ENCODE measurements at regions not wholly inside any gene's neighbourhood (a gene's known extent, or its start where the extent isn't known, plus 50 kb on each side); places are given as distances from the start of the nearest gene placed in this dataset.

DNA sequence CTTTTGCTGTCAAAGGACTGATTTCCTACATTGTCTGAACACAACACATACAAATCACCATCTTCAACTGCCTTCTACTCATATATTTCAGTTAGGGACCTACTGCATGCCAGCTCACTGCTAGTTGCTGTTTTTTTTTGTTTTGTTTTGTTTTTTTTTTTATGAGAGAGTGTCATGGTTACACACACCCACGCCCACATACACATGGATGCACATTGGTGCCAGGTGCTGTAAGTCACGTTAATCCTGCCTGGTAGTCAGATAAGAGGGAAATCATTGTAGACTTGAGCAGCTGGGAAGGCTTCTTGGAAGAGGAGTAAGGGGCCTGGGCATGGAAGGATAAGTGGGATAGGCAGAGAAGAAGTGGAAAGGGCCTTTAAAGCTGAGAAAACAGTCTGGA is 209.9 kb downstream of the TDRD15 start:
- Histone ChIP-seq H3K9me3 (no peaks in the 10 kb centered on the region), H3K4me3 (ENCODE audit: low read depth, low read length) (no peak overlapping the region), H3K4me1 (no peaks in the 10 kb centered on the region), H3K27me3 (no peaks in the 10 kb centered on the region), H3K36me3 (no peaks in the 10 kb centered on the region)
- TF ChIP-seq, protein P1, sequence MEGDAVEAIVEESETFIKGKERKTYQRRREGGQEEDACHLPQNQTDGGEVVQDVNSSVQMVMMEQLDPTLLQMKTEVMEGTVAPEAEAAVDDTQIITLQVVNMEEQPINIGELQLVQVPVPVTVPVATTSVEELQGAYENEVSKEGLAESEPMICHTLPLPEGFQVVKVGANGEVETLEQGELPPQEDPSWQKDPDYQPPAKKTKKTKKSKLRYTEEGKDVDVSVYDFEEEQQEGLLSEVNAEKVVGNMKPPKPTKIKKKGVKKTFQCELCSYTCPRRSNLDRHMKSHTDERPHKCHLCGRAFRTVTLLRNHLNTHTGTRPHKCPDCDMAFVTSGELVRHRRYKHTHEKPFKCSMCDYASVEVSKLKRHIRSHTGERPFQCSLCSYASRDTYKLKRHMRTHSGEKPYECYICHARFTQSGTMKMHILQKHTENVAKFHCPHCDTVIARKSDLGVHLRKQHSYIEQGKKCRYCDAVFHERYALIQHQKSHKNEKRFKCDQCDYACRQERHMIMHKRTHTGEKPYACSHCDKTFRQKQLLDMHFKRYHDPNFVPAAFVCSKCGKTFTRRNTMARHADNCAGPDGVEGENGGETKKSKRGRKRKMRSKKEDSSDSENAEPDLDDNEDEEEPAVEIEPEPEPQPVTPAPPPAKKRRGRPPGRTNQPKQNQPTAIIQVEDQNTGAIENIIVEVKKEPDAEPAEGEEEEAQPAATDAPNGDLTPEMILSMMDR (IDR thresholded peaks at IDR 0.05; ENCODE audit: low read depth, low read length), result no peak
- DNase-seq, result no peak

DNA sequence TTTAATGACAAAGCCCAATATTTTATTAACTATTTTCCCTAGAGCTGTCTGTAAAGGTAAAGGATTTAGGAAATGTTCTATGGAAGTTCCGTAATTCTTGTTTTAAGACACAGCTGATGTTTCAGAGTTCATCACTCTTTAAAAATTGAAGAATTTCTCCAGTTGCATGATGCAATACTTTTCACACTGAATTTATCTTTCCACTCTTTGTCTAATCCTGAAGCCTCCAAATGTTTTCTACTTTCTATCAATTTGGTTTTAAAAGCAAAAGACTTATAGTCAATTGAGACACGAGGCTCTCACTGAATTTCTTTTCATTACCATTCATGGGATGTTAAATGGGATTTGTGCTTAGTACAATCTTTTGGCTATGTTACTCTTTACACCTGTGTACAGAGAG is 223.2 kb downstream of the TDRD15 start:
- TF ChIP-seq, protein P1 (IDR thresholded peaks at IDR 0.05; ENCODE audit: low read depth, low read length), result no peak
- Histone ChIP-seq H3K27me3 (no peaks in the 10 kb centered on the region), H3K4me1 (no peaks in the 10 kb centered on the region), H3K9me3 (no peaks in the 10 kb centered on the region), H3K36me3 (no peaks in the 10 kb centered on the region), H3K4me3 (ENCODE audit: low read depth, low read length) (no peak overlapping the region)
- DNase-seq, result no peak

DNA sequence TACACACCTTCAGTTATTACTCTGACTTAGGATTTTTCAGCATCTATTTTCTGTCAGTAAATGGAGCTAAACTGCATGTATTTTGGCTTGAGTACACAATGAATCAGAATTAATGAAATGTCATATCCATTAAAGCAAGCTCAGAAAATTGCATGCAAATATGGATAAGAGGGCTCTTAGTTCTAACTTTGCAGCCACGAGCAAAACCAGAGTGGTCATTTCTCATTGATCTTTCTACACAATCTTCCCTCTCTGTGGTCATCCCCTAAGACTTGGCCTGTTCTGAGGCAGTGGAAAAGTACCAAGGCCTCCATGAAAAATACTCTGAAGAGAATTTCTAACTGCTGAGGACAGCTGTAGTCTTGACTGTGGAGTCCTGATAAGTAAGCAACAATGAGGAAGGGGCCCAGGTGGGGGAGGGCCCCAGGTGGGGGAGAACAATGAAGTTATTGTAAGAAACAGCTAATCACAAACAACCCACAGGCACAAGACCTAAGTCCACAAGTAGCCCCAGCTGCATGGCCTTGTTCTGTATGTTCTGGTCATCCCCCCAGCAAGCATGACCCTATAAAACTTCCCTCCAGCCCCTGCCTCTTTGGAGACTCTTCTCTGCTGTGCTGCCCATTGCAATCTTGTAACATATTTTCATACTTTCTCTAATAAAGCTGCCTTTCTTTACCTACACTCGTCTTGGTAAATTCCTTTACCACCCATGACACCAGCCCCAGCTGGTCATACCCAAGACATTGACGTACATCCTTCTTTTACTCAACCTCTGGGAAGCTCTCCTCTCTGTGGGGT is 230.3 kb downstream of the TDRD15 start:
- Histone ChIP-seq H3K27me3 (no peaks in the 10 kb centered on the region), H3K9me3 (no peaks in the 10 kb centered on the region), H3K36me3 (no peaks in the 10 kb centered on the region), H3K4me3 (ENCODE audit: low read depth, low read length) (no peak overlapping the region), H3K4me1 (peaks cover 6% of the 10 kb centered on the region)
- DNase-seq, result no peak
- TF ChIP-seq, protein P1 (IDR thresholded peaks at IDR 0.05; ENCODE audit: low read depth, low read length), result no peak

DNA sequence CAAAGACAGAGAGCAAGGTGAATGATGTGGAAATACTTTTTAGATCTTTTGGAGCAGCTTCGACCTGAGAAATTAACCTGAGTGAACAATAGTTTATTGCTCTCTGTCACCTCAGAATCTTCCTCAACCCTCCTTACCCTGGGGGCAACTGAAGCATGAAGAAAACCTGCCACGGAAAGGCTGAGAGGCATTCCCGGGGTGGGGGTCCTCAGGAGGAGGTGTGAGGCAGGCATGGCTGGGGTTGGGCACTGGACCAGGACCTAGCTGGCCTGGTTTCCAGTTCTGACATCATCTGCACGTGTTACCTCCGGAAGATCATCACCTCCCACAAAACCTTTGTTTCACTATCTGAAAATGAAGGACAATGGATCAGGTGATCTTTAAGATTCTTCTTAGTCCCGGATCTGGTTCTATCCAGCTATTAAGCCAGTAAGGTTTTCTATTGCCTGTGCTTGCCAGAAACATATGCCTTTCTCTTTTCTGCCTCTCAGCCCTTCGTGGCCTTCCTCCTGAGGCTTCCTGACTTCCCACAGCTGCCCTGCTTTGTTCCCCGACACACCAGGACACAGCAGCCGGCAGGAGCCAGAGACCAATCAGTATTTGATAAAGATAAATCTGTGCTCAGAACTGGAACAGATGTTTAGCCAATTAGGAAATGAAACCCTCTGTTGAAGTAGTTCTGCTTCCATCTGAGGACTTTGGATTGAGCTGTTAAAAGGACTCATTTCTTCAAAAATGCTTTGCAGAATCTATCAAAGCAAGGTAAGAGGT is 232.5 kb downstream of the TDRD15 start:
- no peaks in the 10 kb centered on the region for H3K36me3 ChIP-seq
- no peak overlapping the region for H3K4me3 ChIP-seq (ENCODE audit: low read depth, low read length)
- peaks cover 6% of the 10 kb centered on the region for H3K4me1 ChIP-seq
- no peaks in the 10 kb centered on the region for H3K9me3 ChIP-seq
- H3K27me3 ChIP-seq, result no peaks in the 10 kb centered on the region
- DNase-seq, result peak; percentile 57
- TF ChIP-seq, protein P1 (IDR thresholded peaks at IDR 0.05; ENCODE audit: low read depth, low read length), result no peak

DNA sequence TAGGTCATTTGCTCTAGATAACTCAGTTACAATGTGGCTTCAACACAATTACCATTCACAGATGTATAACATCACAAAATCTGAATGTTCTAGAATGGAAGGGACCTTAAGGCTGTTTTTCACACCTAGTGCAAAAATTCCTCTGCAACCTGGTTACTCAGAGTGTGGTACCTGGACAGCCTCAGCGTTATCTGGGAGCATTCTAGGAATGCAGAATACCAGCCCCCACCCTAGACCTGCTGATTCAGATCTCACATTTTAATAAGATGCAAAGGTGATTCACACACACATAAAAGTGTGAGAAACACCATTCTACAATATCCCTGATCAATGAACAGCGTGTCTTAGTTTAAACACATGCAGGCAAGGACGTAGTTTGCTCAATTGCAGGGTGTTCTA is 233.1 kb downstream of the TDRD15 start:
- H3K4me3 ChIP-seq (ENCODE audit: low read depth, low read length), result no peak overlapping the region
- H3K9me3 ChIP-seq, result no peaks in the 10 kb centered on the region
- H3K36me3 ChIP-seq, result no peaks in the 10 kb centered on the region

More for the DNA sequence above, 233.1 kb downstream of the TDRD15 start:
- TF ChIP-seq, protein P1 (IDR thresholded peaks at IDR 0.05; ENCODE audit: low read depth, low read length), result no peak
- peaks cover 6% of the 10 kb centered on the region for H3K4me1 ChIP-seq
- H3K27me3 ChIP-seq, result no peaks in the 10 kb centered on the region
- no peak for DNase-seq

Measured in BE2C (cell line).